Natural killer cell treated with Interleukin-12 subunit alpha and Interleukin-12 subunit beta and Interleukin-15 and Interleukin-18, amount 100 ng/mL, for 72 hours (primary cell): ENCODE measurements at regions not wholly inside any gene's neighbourhood (a gene's known extent, or its start where the extent isn't known, plus 50 kb on each side); places are given as distances from the start of the nearest gene placed in this dataset.
"Not testable (repeated sequence)": the region's sequence is repeated elsewhere in the genome, so short reads cannot be mapped to it uniquely, and the experiment has no call there.

Experiments
- ATAC-seq, 2 donors: fragments of 150-1000 bp; cut with Tn5 transposase in 1 of 2; sonication (Bioruptor Pico), chemical (Tn5 transposase) in 1 of 2; 2 replicates each; pipeline ENCODE4 v1.10.0; 2021
- DNase-seq: peaks from one replicate; pipeline ENCODE4 v3.0.0; 2022; ENCODE audit warnings: low spot score
- H3K27ac Mint-ChIP-seq, 2 donors: 1 replicate in 1 of 2; 2 replicates in 1 of 2; pipeline ENCODE4 v1.8.0; 2022; ENCODE audit warnings: mixed read lengths in 2 of 2, mild to moderate bottlenecking in 1 of 2, moderate library complexity in 1 of 2
- H3K27me3 Mint-ChIP-seq, 2 donors: 1 replicate in 1 of 2; 2 replicates in 1 of 2; pipeline ENCODE4 v1.8.0; 2022; ENCODE audit warnings: mixed read lengths in 2 of 2
- H3K36me3 Mint-ChIP-seq: one replicate; pipeline ENCODE4 v1.8.0; 2022; ENCODE audit warnings: mixed read lengths
- H3K4me1 Mint-ChIP-seq, 2 donors: 1 replicate in 1 of 2; 2 replicates in 1 of 2; pipeline ENCODE4 v1.8.0; 2022; ENCODE audit warnings: low read depth in 2 of 2, mixed read lengths in 2 of 2, mild to moderate bottlenecking in 1 of 2
- H3K4me3 Mint-ChIP-seq: one replicate; pipeline ENCODE4 v1.8.0; 2022; ENCODE audit warnings: mixed read lengths
- H3K9me3 Mint-ChIP-seq: 2 replicates; pipeline ENCODE4 v1.8.0; 2022; ENCODE audit warnings: mixed read lengths

DNA sequence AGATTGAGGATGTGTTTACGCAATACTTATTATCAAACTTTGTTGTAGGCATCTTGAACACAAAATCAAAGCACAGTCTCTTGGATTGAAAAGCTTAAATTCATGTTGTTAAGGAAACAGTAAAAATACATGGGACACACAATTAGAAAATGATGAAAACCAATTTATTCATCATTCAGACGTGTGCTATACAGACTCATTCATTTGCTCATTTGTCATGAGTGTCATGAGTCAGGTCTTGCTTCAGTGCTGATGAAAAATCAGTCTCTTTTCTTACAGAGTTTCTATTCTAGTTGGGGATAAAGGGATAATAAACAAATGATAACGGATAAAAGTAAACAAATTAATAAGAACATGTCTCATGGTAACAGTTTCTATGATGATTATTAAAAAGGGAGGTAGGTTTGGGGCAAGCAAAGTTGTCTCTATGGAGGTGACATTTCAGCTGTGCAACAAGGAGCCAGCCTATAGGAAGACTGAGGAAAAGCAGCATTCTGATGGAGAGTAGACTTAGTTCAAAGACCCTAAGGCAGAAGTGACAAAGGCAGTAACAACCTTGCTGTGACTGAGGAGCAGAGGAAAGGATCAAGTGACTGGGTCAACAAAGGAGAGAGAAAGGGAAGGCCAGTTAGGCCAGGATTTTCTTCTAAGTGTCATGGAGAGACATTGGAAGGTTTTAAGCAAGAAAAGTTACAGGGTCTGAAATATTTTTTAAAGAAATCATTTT lies 224.0 kb upstream of the HHIP start:
- no peaks in the 10 kb centered on the region for H3K36me3 Mint-ChIP-seq
- H3K4me1 Mint-ChIP-seq, result no peaks in the 10 kb centered on the region
- H3K9me3 Mint-ChIP-seq, result peaks cover 10% of the 10 kb centered on the region
- H3K4me3 Mint-ChIP-seq, result no peak overlapping the region
- H3K27me3 Mint-ChIP-seq, result no peaks in the 10 kb centered on the region
- no peak for DNase-seq
- H3K27ac Mint-ChIP-seq, result no peak overlapping the region
- ATAC-seq, result no peak

DNA sequence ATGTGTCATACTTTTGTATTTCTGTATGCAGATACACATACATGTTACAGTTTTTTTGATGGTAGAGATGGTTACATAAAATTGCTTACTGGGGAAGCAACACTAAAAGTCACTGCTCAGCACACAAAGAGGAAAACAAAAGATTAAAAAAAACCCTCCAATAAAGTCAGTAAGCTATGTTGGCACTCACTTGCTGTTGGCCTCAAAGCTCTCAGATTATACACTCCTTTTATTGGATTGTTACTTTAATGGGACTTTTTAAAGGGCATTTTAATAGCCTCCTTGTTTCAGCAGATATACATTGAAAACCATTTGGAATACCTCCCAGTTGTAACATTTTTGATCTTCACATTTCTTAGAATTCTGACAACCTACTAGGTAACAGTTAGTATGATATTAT lies 222.0 kb upstream of the HHIP start:
- Mint-ChIP-seq H3K4me1 (no peaks in the 10 kb centered on the region), H3K9me3 (peaks cover 10% of the 10 kb centered on the region), H3K27me3 (no peaks in the 10 kb centered on the region), H3K36me3 (no peaks in the 10 kb centered on the region), H3K27ac (no peak overlapping the region), H3K4me3 (no peak overlapping the region)
- DNase-seq (no peak), ATAC-seq (no peak)

DNA sequence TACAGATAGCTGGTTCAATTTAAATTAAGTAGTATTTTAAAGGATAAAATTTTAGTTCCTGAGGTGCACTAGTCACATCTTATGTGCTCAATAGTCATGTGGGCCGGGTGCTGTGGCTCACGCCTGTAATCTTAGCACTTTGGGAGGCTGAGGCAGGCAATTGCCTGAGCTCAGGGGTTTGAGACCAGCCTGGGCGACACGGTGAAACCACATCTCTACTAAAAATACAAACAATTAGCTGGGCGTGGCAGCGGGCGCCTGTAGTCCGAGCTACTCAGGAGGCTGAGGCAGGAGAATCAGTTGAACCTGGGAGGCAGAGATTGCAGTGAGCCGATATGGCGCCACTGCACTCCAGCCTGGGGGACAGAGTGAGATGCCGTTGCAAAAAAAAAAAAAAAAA lies 219.9 kb upstream of the HHIP start:
- ATAC-seq, H3K36me3 Mint-ChIP-seq, H3K9me3 Mint-ChIP-seq, DNase-seq, H3K27ac Mint-ChIP-seq, H3K4me1 Mint-ChIP-seq, H3K4me3 Mint-ChIP-seq, H3K27me3 Mint-ChIP-seq: not testable (repeated sequence)

DNA sequence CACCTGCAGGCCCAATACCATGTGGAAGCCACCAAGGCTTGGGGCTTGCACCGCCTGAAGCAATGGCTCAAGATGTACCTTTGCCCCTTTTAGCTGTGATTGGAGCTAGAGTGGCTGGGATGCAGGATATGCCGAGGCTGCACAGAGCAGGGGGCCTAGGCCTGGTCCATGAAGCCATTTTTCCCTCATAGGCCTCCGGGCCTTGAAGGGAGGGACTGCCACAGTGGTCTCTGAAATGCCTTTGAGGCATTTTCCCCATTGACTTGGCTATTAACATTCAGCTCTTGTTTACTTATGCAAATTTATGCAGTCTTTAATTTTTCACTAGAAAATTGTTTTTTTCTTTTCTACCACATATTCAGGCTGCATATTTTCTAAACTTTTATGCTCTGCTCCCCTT lies 203.2 kb upstream of the HHIP start:
- no peaks in the 10 kb centered on the region for H3K36me3 Mint-ChIP-seq
- no peak for ATAC-seq
- no peak for DNase-seq
- H3K9me3 Mint-ChIP-seq, result peaks cover 12% of the 10 kb centered on the region
- H3K4me3 Mint-ChIP-seq, result no peak overlapping the region
- no peak overlapping the region for H3K27ac Mint-ChIP-seq
- H3K4me1 Mint-ChIP-seq, result peaks cover 0 to 3% of the 10 kb centered on the region in 2 donors
- peaks cover 0 to 2% of the 10 kb centered on the region in 2 donors for H3K27me3 Mint-ChIP-seq

DNA sequence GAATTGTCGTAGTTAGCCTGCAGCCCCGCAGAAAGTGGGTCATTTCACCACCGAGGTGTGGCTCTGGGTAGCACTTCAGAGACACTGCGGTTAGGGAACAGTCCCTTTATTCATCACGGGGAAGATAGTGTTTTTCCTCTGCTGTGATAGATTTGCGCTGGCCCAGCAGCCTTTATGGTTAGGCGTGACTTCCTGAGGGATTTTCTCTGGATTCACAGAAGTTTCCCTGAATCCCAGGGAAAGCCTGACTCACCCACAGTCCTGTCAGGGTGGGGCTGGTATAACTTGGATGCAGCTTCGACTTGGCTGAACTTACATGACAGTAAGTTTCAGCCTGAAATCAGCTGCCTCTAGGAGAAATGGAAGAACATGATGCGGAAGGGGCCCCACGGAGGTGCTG lies 196.3 kb upstream of the HHIP start:
- ATAC-seq, result no peak
- no peak overlapping the region for H3K27ac Mint-ChIP-seq
- peaks cover 0 to 5% of the 10 kb centered on the region in 2 donors for H3K4me1 Mint-ChIP-seq
- peaks cover 0 to 2% of the 10 kb centered on the region in 2 donors for H3K27me3 Mint-ChIP-seq
- no peak for DNase-seq
- H3K9me3 Mint-ChIP-seq, result peaks cover 6% of the 10 kb centered on the region
- H3K4me3 Mint-ChIP-seq, result no peak overlapping the region
- H3K36me3 Mint-ChIP-seq, result no peaks in the 10 kb centered on the region

DNA sequence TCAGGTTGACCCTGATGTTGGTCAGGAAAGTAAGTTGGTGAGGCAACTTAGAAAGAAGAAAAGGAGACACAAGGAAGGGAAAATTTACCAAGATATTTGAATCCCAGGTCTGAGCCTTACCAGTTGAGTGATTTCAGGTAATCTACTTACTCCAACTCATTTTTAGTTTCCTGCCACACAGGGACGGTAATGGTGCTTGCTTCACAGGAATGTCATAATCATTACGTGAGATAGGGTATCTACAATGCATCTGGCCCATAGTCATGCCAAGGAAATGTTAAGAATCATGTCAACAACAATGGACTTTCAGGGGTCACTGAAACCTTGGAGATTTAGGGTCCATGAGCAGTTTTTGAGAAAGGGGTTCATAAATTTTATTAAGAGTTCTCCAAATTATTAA lies 195.4 kb upstream of the HHIP start:
- peaks cover 0 to 2% of the 10 kb centered on the region in 2 donors for H3K27me3 Mint-ChIP-seq
- no peaks in the 10 kb centered on the region for H3K36me3 Mint-ChIP-seq
- peaks cover 6% of the 10 kb centered on the region for H3K9me3 Mint-ChIP-seq
- peaks cover 0 to 5% of the 10 kb centered on the region in 2 donors for H3K4me1 Mint-ChIP-seq
- DNase-seq, result no peak
- ATAC-seq, result no peak
- H3K4me3 Mint-ChIP-seq, result no peak overlapping the region
- H3K27ac Mint-ChIP-seq, result no peak overlapping the region

DNA sequence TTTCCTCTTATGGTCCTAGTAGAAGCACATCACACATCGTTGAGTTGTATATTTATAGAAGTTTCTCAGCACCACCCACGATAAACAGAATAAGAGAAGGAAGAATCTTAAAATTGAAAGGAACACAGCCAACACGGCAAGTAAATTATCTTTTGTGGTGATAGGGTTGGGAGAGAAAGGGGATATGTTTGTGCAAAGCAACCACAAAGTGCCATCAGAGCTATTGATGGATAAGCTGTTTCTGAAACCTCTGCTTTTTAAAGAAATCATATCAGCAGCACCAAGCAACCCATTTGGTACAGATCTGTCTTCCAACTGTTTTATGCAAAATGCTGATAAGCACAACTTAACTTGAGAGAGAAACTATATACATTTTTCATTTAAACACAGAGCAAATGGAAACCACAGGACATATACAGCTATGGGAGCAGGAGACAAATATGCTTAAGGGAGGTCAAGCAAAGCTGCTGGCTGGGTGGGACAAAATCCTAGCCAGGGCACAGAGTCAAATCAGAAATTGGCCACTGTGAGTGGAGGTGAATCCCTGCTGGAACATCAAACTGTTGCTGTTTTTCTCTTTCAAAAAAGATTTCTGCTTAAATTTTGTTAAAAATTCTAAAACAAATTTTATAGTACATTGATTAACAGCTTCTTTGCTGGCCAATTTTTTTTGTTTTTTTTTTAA lies 194.0 kb upstream of the HHIP start:
- peaks cover 0 to 5% of the 10 kb centered on the region in 2 donors for H3K4me1 Mint-ChIP-seq
- no peak for DNase-seq

DNA sequence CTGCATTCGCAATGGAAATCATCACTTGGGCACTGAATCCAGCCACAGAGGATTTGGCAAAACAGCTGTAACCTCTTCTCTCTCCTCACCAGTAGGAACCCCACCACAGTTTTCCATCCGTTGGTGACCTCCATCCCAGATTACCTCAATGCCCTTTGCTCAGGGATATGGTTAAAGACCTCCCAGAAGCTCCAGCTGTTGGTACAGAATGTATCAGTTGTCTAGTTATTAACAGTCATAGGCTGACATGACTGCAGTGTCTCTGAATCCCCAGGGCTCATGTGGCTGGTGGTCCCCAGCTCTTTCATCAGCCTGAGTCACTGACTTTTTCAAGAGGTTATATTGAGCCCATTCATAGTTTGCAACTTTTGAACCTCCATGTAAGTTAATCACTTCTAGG lies 189.8 kb upstream of the HHIP start:
- DNase-seq (no peak), ATAC-seq (no peak)
- H3K27me3 Mint-ChIP-seq, result no peaks in the 10 kb centered on the region
- peaks cover 7% of the 10 kb centered on the region for H3K9me3 Mint-ChIP-seq
- H3K4me3 Mint-ChIP-seq, result no peak overlapping the region
- H3K4me1 Mint-ChIP-seq, result no peaks in the 10 kb centered on the region
- H3K36me3 Mint-ChIP-seq, result no peaks in the 10 kb centered on the region
- no peak overlapping the region for H3K27ac Mint-ChIP-seq

More for the DNA sequence above, 194.0 kb upstream of the HHIP start:
- H3K27ac Mint-ChIP-seq, result no peak overlapping the region
- no peak for ATAC-seq
- H3K36me3 Mint-ChIP-seq, result no peaks in the 10 kb centered on the region
- H3K27me3 Mint-ChIP-seq, result peaks cover 0 to 2% of the 10 kb centered on the region in 2 donors
- H3K4me3 Mint-ChIP-seq, result no peak overlapping the region
- peaks cover 12% of the 10 kb centered on the region for H3K9me3 Mint-ChIP-seq

DNA sequence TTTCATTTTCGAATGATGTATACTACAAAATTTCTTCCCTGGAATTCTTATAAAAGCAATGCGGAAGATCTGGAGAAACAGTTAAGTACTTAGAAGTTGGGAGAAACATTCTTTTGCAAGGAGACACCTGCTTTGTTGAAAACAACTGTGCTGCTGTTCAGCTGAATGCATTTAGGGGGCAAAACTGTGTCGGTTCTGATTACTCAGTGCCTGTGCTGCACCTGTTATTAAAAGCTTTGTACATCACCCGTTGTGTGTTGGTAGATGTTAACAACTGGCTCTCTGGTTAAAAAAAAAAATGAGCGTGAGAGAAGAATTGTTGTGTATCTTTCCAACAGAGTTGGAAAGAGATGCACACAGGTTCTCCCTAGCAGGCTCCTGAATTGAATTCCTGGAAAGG lies 184.1 kb upstream of the HHIP start:
- no peak overlapping the region for H3K27ac Mint-ChIP-seq
- peaks cover 6% of the 10 kb centered on the region for H3K9me3 Mint-ChIP-seq
- no peak for ATAC-seq
- no peak overlapping the region for H3K4me3 Mint-ChIP-seq
- H3K27me3 Mint-ChIP-seq, result no peaks in the 10 kb centered on the region
- H3K36me3 Mint-ChIP-seq, result no peaks in the 10 kb centered on the region
- no peaks in the 10 kb centered on the region for H3K4me1 Mint-ChIP-seq
- DNase-seq, result no peak

DNA sequence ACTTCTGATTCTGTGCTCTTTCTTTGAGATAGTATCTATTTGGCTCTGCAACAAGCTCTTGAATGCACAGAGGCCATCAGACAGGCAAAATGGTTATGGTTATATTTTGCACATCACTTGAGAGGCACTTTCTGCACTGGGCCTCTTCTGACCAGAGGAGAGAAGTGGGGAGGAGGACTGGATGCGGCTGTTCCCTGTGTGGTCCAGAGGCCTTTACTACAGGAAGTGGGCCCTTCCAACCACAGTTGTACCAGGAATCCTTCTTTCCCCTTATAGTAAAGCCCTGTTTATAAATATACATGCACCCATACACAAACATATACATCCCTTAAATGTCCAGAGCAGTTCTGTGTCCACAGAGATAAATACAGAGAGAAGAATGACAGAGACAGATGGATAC lies 182.7 kb upstream of the HHIP start:
- no peaks in the 10 kb centered on the region for H3K4me1 Mint-ChIP-seq
- ATAC-seq (no peak), DNase-seq (no peak)
- no peaks in the 10 kb centered on the region for H3K27me3 Mint-ChIP-seq
- no peak overlapping the region for H3K4me3 Mint-ChIP-seq
- no peak overlapping the region for H3K27ac Mint-ChIP-seq
- H3K9me3 Mint-ChIP-seq, result peaks cover 6% of the 10 kb centered on the region
- no peaks in the 10 kb centered on the region for H3K36me3 Mint-ChIP-seq

DNA sequence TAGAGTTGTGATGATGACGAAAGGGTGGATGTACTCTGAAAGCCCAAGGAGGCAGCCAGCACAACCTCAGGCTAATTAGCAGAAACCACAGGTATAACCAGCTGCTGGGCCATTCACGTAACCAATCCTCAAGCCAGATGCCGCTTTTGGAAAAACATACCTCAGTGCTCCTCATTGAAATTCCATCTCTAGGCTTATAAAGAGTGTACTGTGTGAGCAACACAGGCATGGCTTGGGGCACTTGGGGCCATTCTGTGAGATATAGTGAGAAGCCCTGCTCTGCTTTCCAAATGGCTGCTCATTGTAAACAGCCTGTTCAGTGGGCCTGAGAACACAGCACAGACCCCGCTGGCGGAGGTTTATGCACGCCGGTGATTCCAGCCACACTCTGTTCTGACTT lies 182.1 kb upstream of the HHIP start:
- DNase-seq, result no peak
- Mint-ChIP-seq H3K27me3 (no peaks in the 10 kb centered on the region), H3K4me3 (no peak overlapping the region), H3K4me1 (no peaks in the 10 kb centered on the region), H3K27ac (no peak overlapping the region), H3K36me3 (no peaks in the 10 kb centered on the region), H3K9me3 (peaks cover 6% of the 10 kb centered on the region)
- no peak for ATAC-seq

DNA sequence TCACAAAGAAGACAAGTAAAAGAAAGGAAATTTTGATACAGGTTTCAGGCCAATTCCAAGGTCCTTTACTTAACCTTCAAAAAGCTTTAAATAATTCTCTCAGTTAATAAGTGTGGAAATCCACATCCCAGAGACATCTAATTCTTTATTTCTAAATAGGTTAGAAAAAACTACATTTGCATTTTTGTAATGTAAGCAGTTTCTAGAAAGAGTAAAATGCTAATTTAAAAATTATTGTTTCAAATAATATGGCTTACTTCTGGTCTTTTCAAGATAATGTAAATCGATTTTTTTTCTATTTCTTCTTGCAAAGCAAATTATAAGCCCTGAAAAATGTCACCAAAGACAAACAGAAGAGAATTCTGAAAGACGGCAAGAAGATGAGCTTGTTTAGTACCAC lies 180.4 kb upstream of the HHIP start:
- ATAC-seq, result no peak
- no peak for DNase-seq
- Mint-ChIP-seq H3K9me3 (peaks cover 6% of the 10 kb centered on the region), H3K4me1 (no peaks in the 10 kb centered on the region), H3K36me3 (no peaks in the 10 kb centered on the region), H3K27ac (no peak overlapping the region), H3K27me3 (no peaks in the 10 kb centered on the region), H3K4me3 (no peak overlapping the region)

DNA sequence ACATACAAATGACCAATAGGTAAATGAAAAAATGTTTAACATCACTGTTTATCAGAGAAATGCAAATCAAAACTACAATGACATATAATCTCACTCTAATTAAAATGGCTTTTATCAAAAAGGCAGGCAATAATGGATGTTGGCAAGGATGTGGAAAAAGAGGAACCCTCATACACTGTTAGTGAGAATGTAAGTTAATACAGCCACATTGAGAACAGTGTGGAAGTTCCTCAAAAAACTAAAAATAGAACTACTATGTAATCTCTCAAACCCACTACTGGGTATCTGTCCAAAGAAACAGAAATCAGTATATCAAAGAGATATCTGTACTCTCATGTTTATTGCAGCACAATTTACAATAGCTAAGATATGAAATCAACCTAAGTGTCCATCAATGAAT lies 165.9 kb upstream of the HHIP start:
- Mint-ChIP-seq H3K4me3 (no peak overlapping the region), H3K4me1 (no peaks in the 10 kb centered on the region), H3K27ac (no peak overlapping the region), H3K27me3 (no peaks in the 10 kb centered on the region), H3K9me3 (peaks cover 14% of the 10 kb centered on the region), H3K36me3 (peaks cover 8% of the 10 kb centered on the region)
- no peak for ATAC-seq
- DNase-seq, result no peak

DNA sequence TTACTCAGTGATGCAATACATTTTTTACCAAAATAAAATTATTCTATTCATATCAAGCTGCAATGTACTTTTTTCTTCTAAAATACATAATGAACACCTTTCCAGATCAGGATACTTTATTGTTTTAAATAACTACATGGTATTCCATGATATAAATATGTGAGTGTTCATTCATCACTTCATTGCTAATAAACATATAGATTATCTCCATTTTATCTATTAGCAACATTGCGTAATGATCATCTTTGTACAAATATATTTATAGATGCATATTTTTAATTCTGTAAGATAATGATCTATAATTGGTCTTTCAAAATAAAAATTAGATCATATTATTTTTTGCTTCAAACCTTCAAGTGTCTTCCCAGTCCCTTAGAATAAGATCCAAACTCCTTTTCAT lies 156.1 kb upstream of the HHIP start:
- no peak for ATAC-seq

DNA sequence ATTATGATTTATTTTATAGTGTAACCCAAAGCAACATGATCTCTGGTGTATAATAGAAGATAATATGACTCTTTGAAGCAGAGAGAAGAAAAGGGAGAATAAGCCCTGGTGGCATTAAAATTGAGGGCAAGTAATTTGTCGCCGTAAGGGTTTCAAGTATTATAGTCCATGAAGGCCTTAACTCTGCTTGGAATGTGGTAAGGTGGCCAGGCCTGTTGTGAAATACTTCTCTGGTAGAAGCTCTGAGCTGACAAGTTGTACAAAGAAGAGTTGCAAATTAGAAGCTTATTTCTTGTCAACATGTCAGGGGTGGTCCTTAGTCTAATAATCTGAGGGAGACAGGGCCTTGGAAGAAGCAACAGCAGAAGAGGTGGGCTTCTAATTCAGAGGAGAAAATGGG lies 151.7 kb upstream of the HHIP start:
- H3K27me3 Mint-ChIP-seq, result no peaks in the 10 kb centered on the region
- H3K4me3 Mint-ChIP-seq, result no peak overlapping the region
- DNase-seq (no peak), ATAC-seq (no peak)
- H3K9me3 Mint-ChIP-seq, result no peaks in the 10 kb centered on the region
- no peaks in the 10 kb centered on the region for H3K4me1 Mint-ChIP-seq
- no peak overlapping the region for H3K27ac Mint-ChIP-seq
- no peaks in the 10 kb centered on the region for H3K36me3 Mint-ChIP-seq

More for the DNA sequence above, 156.1 kb upstream of the HHIP start:
- Mint-ChIP-seq H3K9me3 (peaks cover 11% of the 10 kb centered on the region), H3K27ac (no peak overlapping the region), H3K4me3 (no peak overlapping the region), H3K27me3 (no peaks in the 10 kb centered on the region), H3K36me3 (no peaks in the 10 kb centered on the region), H3K4me1 (no peaks in the 10 kb centered on the region)
- DNase-seq, result no peak
